ENCODE measurements at regions not wholly inside any gene's neighbourhood (a gene's known extent, or its start where the extent isn't known, plus 50 kb on each side); places are given as distances from the start of the nearest gene placed in this dataset.
"Not testable (repeated sequence)": the region's sequence is repeated elsewhere in the genome, so short reads cannot be mapped to it uniquely, and the experiment has no call there.

DNA sequence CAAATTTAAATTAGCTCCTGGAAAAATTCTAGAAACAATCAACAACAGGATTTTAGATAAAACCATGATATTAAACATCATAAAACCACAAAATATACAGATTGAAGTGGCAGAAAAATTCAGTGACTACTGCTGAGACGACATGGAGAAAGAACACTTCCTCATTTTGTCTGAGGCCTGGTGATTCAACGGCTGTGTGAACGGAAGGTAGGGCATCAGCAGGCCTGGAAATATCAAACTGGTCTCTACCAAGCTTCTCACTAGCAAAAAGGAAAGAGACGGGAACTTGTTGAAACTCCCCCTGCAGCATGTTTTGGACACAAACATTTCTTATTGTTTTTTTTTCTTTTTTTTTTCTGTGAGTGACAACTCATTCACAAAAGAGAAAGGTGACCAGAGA lies 58.0 kb upstream of the AHI1 start:
- no peak for DNase-seq (ENCODE audit: low read depth, low spot score)
- no peaks in the 10 kb centered on the region for H3K9me3 ChIP-seq (ENCODE audit: insufficient read depth, low read length)
- no peaks in the 10 kb centered on the region for H3K36me3 ChIP-seq (ENCODE audit: insufficient read depth, insufficient read length, low read length)
- H3K4me3 ChIP-seq (ENCODE audit: insufficient read length, low read depth): no peak overlapping the region
- TF ChIP-seq ZNF274 (IDR thresholded peaks at IDR 0.05; ENCODE audit: low read depth, low read length): no peak
- H3K27me3 ChIP-seq (ENCODE audit: insufficient read depth, insufficient read length): no peaks in the 10 kb centered on the region
- H3K9ac ChIP-seq (ENCODE audit: insufficient read length, low read depth): no peak overlapping the region
- H3K4me1 ChIP-seq (ENCODE audit: insufficient read depth, insufficient read length): no peaks in the 10 kb centered on the region

DNA sequence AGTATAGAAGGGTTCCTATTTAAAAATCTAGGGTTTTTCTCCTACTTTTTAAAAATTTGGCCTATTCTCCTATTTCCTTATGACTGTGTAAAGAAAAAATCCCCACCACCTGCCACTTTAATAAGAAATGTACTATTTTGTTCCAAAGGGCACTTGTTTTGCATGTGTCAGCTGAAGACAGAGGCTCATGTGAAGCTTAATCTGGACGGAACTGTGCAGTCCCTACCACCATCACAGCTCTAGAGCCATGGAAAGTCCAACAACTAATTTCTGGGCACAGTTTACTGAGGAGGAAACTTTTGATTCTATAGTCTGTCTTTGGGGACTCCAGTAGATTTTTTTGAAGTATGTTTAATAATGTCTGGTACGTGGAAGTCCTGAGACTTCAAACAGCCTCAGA lies 60.0 kb upstream of the AHI1 start:
- Histone ChIP-seq H3K4me1 (ENCODE audit: insufficient read depth, insufficient read length) (no peaks in the 10 kb centered on the region), H3K36me3 (ENCODE audit: insufficient read depth, insufficient read length, low read length) (no peaks in the 10 kb centered on the region), H3K9me3 (ENCODE audit: insufficient read depth, low read length) (no peaks in the 10 kb centered on the region), H3K9ac (ENCODE audit: insufficient read length, low read depth) (no peak overlapping the region), H3K27me3 (ENCODE audit: insufficient read depth, insufficient read length) (no peaks in the 10 kb centered on the region), H3K4me3 (ENCODE audit: insufficient read length, low read depth) (no peak overlapping the region)
- no peak for TF ChIP-seq SUZ12 (IDR thresholded peaks at IDR 0.05; ENCODE audit: extremely low read depth, insufficient read depth, insufficient read length)
- no peak for TF ChIP-seq YY1 (IDR thresholded peaks at IDR 0.05; ENCODE audit: insufficient read depth, insufficient read length)
- no peak for TF ChIP-seq ZNF274 (IDR thresholded peaks at IDR 0.05; ENCODE audit: low read depth, low read length)
- DNase-seq (ENCODE audit: low read depth, low spot score): no peak

DNA sequence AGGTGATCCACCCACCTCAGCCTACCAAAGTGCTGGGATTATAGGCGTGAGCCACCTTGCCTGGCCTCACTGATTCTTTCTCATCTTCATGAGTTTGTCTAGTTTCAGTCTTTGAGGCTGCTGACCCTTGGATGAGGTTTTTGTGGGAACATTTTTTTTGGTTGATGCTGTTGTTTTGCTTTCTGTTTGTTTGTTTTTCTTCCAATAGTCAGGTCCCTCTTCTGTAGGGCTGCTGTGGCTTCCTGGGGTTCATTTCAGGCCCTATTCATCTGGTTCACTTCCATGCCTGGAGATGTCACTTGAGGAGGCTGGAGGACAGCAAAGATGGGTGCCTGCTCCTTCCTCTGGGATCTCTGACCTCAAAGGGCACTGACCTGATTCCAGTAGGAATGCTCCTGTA lies 68.1 kb upstream of the AHI1 start:
- H3K9me3 ChIP-seq (ENCODE audit: insufficient read depth, low read length); H3K4me1 ChIP-seq (ENCODE audit: insufficient read depth, insufficient read length); H3K27me3 ChIP-seq (ENCODE audit: insufficient read depth, insufficient read length); H3K9ac ChIP-seq (ENCODE audit: insufficient read length, low read depth); H3K36me3 ChIP-seq (ENCODE audit: insufficient read depth, insufficient read length, low read length); H3K4me3 ChIP-seq (ENCODE audit: insufficient read length, low read depth); DNase-seq (ENCODE audit: low read depth, low spot score): not testable (repeated sequence)

DNA sequence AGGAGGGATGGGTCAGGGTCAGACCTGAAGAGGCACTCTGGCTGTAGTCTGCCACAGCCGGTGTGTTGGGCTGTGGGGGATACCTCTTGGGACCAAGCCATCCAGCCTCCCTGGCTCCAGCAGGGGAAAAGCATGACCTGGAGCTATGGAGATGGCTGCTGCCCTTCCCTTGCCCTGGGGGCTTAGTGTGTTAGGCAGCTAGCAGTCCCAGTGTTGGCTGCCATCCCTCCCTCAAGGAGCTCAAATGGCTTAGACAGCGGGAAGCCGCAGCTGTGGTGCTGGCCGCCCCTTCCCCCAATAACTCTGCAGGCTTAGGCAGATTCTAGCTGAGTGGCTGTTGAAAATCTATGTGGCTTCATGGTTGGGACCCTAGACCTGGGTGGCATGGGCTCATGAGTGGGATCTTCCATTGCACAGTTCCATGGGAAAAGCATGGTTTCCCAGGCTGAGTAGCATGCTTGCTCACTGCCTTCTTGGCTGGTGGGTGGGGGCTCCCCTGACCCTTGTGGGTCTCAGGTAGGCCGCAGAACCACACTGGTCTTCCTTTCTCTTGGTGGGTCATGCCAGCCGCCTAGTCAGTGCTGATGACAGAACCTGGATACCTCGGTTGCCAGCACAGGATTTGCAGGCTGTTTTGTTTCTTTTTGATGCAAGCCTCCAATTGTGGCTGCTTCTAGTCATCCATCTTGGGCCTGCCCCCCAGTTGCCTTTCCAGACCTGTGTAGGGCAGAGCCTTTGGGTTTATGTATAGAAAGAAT lies 69.0 kb upstream of the AHI1 start:
- TF ChIP-seq YY1 (IDR thresholded peaks at IDR 0.05; ENCODE audit: insufficient read depth, insufficient read length): no peak
- TF ChIP-seq ZNF274 (IDR thresholded peaks at IDR 0.05; ENCODE audit: low read depth, low read length): no peak
- no peak for TF ChIP-seq SUZ12 (IDR thresholded peaks at IDR 0.05; ENCODE audit: extremely low read depth, insufficient read depth, insufficient read length)
- Histone ChIP-seq H3K36me3 (ENCODE audit: insufficient read depth, insufficient read length, low read length) (no peaks in the 10 kb centered on the region), H3K9me3 (ENCODE audit: insufficient read depth, low read length) (no peaks in the 10 kb centered on the region), H3K4me1 (ENCODE audit: insufficient read depth, insufficient read length) (no peaks in the 10 kb centered on the region), H3K9ac (ENCODE audit: insufficient read length, low read depth) (no peak overlapping the region), H3K4me3 (ENCODE audit: insufficient read length, low read depth) (no peak overlapping the region), H3K27me3 (ENCODE audit: insufficient read depth, insufficient read length) (no peaks in the 10 kb centered on the region)
- no peak for DNase-seq (ENCODE audit: low read depth, low spot score)

DNA sequence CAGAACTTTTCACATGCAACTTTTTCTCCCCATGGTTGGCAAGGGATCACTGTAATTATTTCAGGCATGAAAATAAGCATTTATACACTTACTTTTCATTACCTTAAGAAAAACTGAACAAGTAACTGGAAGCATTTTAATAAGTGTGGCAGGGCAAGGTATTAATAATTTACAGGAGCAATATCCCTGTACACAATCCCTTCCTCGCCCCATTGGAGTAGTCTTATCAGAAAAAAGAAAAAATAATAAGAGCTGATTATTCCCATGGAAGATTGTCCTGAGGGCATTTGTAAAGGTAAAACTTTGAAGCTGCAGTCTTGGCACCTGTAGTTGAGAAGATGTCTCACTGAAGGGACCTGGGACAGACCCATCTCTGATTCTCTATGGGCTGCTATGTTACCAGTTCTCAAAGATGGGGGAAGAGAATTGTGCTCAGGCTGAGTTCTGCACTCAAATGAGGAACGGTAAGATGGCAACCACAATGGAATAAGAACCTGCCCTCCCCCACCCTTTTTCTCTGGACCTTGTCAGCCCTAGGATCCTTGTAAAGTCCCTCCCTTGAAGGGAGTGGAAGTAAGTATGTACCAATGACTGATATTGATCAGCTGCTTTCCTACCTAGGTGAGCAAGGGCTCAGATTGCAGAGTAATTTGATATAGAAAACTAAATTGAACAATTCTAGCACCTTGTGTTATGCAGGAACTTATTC lies 70.0 kb upstream of the AHI1 start:
- DNase-seq (ENCODE audit: low read depth, low spot score): no peak
- Histone ChIP-seq H3K36me3 (ENCODE audit: insufficient read depth, insufficient read length, low read length) (no peaks in the 10 kb centered on the region), H3K9me3 (ENCODE audit: insufficient read depth, low read length) (no peaks in the 10 kb centered on the region), H3K27me3 (ENCODE audit: insufficient read depth, insufficient read length) (no peaks in the 10 kb centered on the region), H3K9ac (ENCODE audit: insufficient read length, low read depth) (no peak overlapping the region), H3K4me3 (ENCODE audit: insufficient read length, low read depth) (no peak overlapping the region), H3K4me1 (ENCODE audit: insufficient read depth, insufficient read length) (no peaks in the 10 kb centered on the region)
- no peak for TF ChIP-seq SUZ12 (IDR thresholded peaks at IDR 0.05; ENCODE audit: extremely low read depth, insufficient read depth, insufficient read length)
- no peak for TF ChIP-seq YY1 (IDR thresholded peaks at IDR 0.05; ENCODE audit: insufficient read depth, insufficient read length)
- no peak for TF ChIP-seq ZNF274 (IDR thresholded peaks at IDR 0.05; ENCODE audit: low read depth, low read length)

DNA sequence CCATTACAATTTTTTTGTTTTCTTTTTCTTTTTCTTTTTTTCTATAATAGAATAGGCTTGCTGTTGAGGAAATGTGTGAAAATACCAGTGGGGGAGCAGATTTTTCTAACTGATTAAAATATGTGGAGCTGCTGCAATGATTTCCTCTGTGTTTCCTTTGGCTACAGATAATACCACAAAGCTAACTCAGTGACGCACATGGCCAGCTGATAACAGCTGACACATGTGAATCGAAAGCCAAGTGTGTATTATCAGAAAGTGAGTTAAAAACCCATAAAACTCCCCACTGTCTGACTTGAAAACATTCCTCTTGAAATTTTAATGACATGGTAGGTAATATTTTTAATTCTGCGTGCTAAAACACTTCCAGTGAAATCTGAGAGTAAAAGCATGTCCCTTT lies 70.8 kb upstream of the AHI1 start:
- TF ChIP-seq YY1 (IDR thresholded peaks at IDR 0.05; ENCODE audit: insufficient read depth, insufficient read length) (no peak), ZNF274 (IDR thresholded peaks at IDR 0.05; ENCODE audit: low read depth, low read length) (no peak), SUZ12 (IDR thresholded peaks at IDR 0.05; ENCODE audit: extremely low read depth, insufficient read depth, insufficient read length) (no peak)
- DNase-seq (ENCODE audit: low read depth, low spot score): no peak
- H3K27me3 ChIP-seq (ENCODE audit: insufficient read depth, insufficient read length): no peaks in the 10 kb centered on the region
- H3K36me3 ChIP-seq (ENCODE audit: insufficient read depth, insufficient read length, low read length): no peaks in the 10 kb centered on the region
- H3K9ac ChIP-seq (ENCODE audit: insufficient read length, low read depth): no peak overlapping the region
- no peaks in the 10 kb centered on the region for H3K4me1 ChIP-seq (ENCODE audit: insufficient read depth, insufficient read length)
- no peak overlapping the region for H3K4me3 ChIP-seq (ENCODE audit: insufficient read length, low read depth)
- H3K9me3 ChIP-seq (ENCODE audit: insufficient read depth, low read length): no peaks in the 10 kb centered on the region

DNA sequence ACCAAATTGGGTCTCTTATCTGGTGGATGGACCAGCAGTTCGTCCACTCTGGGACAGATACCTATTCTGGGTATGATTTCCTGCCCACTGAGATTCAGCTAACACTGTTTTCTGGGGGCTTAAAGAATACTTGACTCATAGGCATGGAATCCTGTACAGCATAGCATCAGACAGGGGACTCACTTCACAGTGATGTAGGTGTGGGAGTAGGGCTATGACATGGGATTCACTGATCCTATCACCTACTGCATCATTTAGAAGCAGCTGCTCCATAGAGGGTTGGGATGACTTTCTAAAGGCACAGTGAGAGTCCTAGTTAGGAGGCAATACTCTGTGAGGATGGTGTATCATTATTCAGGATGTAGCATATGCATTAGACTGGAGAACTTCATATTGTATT lies 74.5 kb upstream of the AHI1 start:
- Histone ChIP-seq H3K27me3 (ENCODE audit: insufficient read depth, insufficient read length) (no peaks in the 10 kb centered on the region), H3K4me1 (ENCODE audit: insufficient read depth, insufficient read length) (no peaks in the 10 kb centered on the region), H3K9ac (ENCODE audit: insufficient read length, low read depth) (no peak overlapping the region), H3K4me3 (ENCODE audit: insufficient read length, low read depth) (no peak overlapping the region), H3K9me3 (ENCODE audit: insufficient read depth, low read length) (no peaks in the 10 kb centered on the region), H3K36me3 (ENCODE audit: insufficient read depth, insufficient read length, low read length) (no peaks in the 10 kb centered on the region)
- DNase-seq (ENCODE audit: low read depth, low spot score): no peak
- no peak for TF ChIP-seq ZNF274 (IDR thresholded peaks at IDR 0.05; ENCODE audit: low read depth, low read length)
- no peak for TF ChIP-seq SUZ12 (IDR thresholded peaks at IDR 0.05; ENCODE audit: extremely low read depth, insufficient read depth, insufficient read length)
- no peak for TF ChIP-seq YY1 (IDR thresholded peaks at IDR 0.05; ENCODE audit: insufficient read depth, insufficient read length)
